ENCODE measurements at regions not wholly inside any gene's neighbourhood (a gene's known extent, or its start where the extent isn't known, plus 50 kb on each side); places are given as distances from the start of the nearest gene placed in this dataset.

DNA sequence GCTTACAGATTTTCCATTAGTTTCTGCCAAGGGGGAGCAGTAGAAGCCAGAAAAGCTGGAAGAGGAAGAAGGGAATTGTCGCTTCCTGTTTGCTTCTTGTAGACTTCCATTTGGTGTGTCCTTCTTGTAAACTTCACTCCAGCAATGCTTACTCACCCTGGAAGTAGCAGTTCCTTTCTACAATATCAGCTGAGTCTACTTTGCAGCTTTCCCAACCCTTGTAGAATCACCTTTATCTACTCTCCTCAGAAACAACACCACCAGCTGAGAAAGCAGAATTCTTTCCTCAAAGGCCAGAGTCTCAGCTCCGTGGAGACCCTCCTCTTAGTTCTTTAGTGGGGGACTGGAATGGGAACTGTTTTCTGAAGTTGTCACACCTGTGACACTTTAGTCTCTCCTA, 1136.7 kb upstream of the TMPRSS15 start:
- no peaks in the 10 kb centered on the region for H3K27me3 ChIP-seq (ENCODE audit: control insufficient read depth in 2 of 2, insufficient read depth in 2 of 2, low read length in 2 of 2)
- DNase-seq (ENCODE audit: low read depth, low spot score): no peak
- intact Hi-C loops (cut with micrococcal nuclease) (no loop called here), dilution Hi-C loops (cut with MboI; ENCODE audit: extremely low pct_ligation_motif_present, low sequenced_read_pairs) (no loop called here)
- no peak overlapping the region for H3K27ac ChIP-seq (ENCODE audit: insufficient read depth, low read depth, low read length)
- FAIRE-seq: no peak
- no peaks in the 10 kb centered on the region for H3K9me3 ChIP-seq (replicated peaks; ENCODE audit: control insufficient read depth, insufficient read depth, low read length)
- no peak overlapping the region for H2AFZ ChIP-seq (ENCODE audit: low read depth, low read length)
- no peaks in the 10 kb centered on the region for H3K36me3 ChIP-seq (ENCODE audit: control insufficient read depth in 2 of 2, extremely low read depth in 1 of 2, insufficient read depth in 2 of 2, low read length in 2 of 2)
- no peak overlapping the region for H3K4me2 ChIP-seq (ENCODE audit: insufficient read depth, low read length)
- H3K9me1 ChIP-seq (replicated peaks; ENCODE audit: control insufficient read depth, extremely low read depth, insufficient read depth, low read length): no peaks in the 10 kb centered on the region
- CTCF ChIA-PET: no interaction called here
- POLR2A ChIA-PET: no interaction called here
- no peak overlapping the region for H3K4me3 ChIP-seq (replicated peaks in 1 of 3; ENCODE audit: insufficient read depth in 1 of 3, low read depth in 1 of 3, low read length in 3 of 3)
- BruUV-seq (replicated peaks): no TSS peak
- no peaks in the 10 kb centered on the region for H4K20me1 ChIP-seq (replicated peaks; ENCODE audit: control insufficient read depth, extremely low read depth, insufficient read depth, low read length)
- H3K4me1 ChIP-seq (ENCODE audit: control insufficient read depth, extremely low read depth, insufficient read depth, low read length): no peaks in the 10 kb centered on the region
- H3K79me2 ChIP-seq (ENCODE audit: control insufficient read depth, insufficient read depth, low read length): no peaks in the 10 kb centered on the region
- no peak overlapping the region for H3K9ac ChIP-seq (replicated peaks; ENCODE audit: extremely low read depth, insufficient read depth, low read length)
- TF ChIP-seq FOS (IDR thresholded peaks at IDR 0.05; ENCODE audit: borderline replicate concordance, insufficient read depth, low read length): no peak
- TF ChIP-seq POLR2AphosphoS5 (IDR thresholded peaks at IDR 0.05; ENCODE audit: insufficient read depth, low read depth, low read length): no peak
- TF ChIP-seq EZH2 (IDR thresholded peaks at IDR 0.05; ENCODE audit: borderline replicate concordance, low read depth, low read length, severe bottlenecking): no peak
- TF ChIP-seq JUN (IDR thresholded peaks at IDR 0.05; ENCODE audit: borderline replicate concordance, insufficient read depth, insufficient read length, low read depth): no peak
- no peak for TF ChIP-seq GATA2 (IDR thresholded peaks at IDR 0.05; ENCODE audit: insufficient read depth, insufficient read length, low read depth, low read length)
- TF ChIP-seq POLR2A (IDR thresholded peaks at IDR 0.05; ENCODE audit: low read depth, low read length): no peak
- TF ChIP-seq, protein P1, sequence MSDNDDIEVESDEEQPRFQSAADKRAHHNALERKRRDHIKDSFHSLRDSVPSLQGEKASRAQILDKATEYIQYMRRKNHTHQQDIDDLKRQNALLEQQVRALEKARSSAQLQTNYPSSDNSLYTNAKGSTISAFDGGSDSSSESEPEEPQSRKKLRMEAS (IDR thresholded peaks at IDR 0.05; ENCODE audit: insufficient read depth, insufficient read length): no peak
- TF ChIP-seq, protein P2, sequence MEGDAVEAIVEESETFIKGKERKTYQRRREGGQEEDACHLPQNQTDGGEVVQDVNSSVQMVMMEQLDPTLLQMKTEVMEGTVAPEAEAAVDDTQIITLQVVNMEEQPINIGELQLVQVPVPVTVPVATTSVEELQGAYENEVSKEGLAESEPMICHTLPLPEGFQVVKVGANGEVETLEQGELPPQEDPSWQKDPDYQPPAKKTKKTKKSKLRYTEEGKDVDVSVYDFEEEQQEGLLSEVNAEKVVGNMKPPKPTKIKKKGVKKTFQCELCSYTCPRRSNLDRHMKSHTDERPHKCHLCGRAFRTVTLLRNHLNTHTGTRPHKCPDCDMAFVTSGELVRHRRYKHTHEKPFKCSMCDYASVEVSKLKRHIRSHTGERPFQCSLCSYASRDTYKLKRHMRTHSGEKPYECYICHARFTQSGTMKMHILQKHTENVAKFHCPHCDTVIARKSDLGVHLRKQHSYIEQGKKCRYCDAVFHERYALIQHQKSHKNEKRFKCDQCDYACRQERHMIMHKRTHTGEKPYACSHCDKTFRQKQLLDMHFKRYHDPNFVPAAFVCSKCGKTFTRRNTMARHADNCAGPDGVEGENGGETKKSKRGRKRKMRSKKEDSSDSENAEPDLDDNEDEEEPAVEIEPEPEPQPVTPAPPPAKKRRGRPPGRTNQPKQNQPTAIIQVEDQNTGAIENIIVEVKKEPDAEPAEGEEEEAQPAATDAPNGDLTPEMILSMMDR (IDR thresholded peaks at IDR 0.05; ENCODE audit: extremely low read depth in 1 of 2, insufficient read depth in 1 of 2, low read depth in 1 of 2, low read length in 2 of 2): no peak
- TF ChIP-seq MYC (IDR thresholded peaks at IDR 0.05; ENCODE audit: low read depth, low read length): no peak

Measured in endothelial cell of umbilical vein (primary cell).